ENCODE measurements at regions not wholly inside any gene's neighbourhood (a gene's known extent, or its start where the extent isn't known, plus 50 kb on each side); places are given as distances from the start of the nearest gene placed in this dataset.
"Not testable (repeated sequence)": the region's sequence is repeated elsewhere in the genome, so short reads cannot be mapped to it uniquely, and the experiment has no call there.

DNA sequence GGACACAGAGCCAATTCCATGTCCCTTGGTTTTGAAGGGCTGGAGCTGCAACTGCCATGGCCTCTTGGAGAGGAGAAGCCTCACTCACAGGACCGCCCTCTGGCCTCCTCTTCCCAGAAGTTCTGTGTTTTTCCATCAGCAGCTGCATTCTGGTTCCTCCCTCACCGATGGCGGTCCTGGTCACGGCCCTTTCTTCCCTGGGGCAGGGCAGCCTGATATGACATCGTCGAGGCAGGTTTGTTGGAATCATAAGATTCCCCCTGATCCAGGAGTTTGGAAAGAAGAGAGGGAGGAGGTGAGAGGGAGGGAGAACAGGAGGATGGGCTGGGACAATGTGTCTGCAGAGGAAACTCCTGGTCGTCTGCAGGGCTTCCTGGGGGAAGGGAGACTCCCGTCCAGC is 82.7 kb upstream of the PDZD8 start:
- DNase-seq (ENCODE audit: low read depth) = no peak

- DNase-seq (ENCODE audit: low read depth) = no peak
These were observed 82.0 kb upstream of the PDZD8 start for GRCh38 chr10:117457071-117457810.

GRCh38 chr10:117455346-117455745 is 80.1 kb upstream of the PDZD8 start:
- DNase-seq (ENCODE audit: low read depth) = no peak

- DNase-seq (ENCODE audit: low read depth) = no peak
These were observed 79.3 kb upstream of the PDZD8 start for GRCh38 chr10:117454502-117454901.

DNA sequence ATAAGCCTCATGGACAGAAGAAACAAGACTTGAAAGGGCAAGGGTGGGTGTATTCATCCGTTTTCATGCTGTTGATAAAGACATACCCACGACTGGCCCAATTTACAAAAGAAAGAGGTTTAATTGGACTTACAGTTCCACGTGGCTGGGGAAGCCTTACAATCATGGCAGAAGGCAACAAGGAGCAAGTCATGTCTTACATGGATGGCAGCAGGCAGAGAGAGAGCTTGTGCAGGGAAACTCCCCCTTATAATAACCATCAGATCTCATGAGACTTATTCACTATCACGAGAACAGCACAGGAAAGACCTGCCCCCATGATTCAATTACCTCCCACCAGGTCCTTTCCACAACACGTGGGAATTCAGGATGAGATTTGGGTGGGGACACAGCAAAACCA is 78.2 kb upstream of the PDZD8 start:
- DNase-seq (ENCODE audit: low read depth) = not testable (repeated sequence)

GRCh38 chr10:117450940-117451339 is 75.7 kb upstream of the PDZD8 start:
- DNase-seq (ENCODE audit: low read depth) = no peak

GRCh38 chr10:117449636-117450035 is 74.4 kb upstream of the PDZD8 start:
- no peak for DNase-seq (ENCODE audit: low read depth)

DNA sequence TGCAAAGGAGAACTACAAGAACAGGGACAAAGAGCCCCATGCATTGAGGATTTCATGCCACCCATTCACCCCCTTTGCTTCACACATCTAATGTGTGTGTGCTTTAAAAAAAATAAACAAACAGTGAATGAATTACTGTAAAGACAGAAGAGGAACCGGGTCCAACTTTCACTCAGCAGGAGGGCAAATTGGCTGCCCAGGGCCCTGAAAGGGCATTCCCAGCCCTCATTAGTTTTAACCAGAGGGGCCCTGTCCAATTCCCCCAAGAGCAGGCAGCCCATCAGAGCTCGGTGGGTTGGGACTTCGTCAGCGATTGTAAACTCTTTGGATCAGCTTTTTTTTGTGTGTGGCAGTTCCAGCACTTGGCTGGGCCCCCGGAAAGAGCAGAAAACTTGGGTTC is 73.6 kb upstream of the PDZD8 start:
- no peak for DNase-seq (ENCODE audit: low read depth)

DNA sequence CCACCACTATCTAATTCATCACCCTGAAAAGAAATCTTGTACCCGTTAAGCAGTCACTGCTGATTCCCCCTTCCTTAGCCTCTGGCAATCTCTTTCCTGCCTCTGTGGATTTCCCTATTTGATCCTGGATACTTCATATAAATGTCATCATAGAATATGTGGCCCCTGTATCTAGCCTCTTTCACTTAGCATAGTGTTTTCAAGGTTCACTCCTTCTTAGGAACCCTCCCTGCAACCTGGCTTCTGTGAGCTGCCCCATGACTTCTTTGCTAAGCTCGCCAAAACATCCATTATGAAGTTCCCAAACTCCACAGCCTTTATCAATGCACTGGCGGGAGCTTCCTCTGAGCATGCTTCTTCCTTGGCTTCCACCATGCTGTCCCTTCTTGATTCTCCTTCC is 70.8 kb upstream of the PDZD8 start:
- no peak for DNase-seq (ENCODE audit: low read depth)

- DNase-seq (ENCODE audit: low read depth) = no peak
These were observed 69.3 kb upstream of the PDZD8 start for GRCh38 chr10:117444497-117445040.

- DNase-seq (ENCODE audit: low read depth) = no peak
These were observed 68.4 kb upstream of the PDZD8 start for GRCh38 chr10:117443686-117444041.

DNA sequence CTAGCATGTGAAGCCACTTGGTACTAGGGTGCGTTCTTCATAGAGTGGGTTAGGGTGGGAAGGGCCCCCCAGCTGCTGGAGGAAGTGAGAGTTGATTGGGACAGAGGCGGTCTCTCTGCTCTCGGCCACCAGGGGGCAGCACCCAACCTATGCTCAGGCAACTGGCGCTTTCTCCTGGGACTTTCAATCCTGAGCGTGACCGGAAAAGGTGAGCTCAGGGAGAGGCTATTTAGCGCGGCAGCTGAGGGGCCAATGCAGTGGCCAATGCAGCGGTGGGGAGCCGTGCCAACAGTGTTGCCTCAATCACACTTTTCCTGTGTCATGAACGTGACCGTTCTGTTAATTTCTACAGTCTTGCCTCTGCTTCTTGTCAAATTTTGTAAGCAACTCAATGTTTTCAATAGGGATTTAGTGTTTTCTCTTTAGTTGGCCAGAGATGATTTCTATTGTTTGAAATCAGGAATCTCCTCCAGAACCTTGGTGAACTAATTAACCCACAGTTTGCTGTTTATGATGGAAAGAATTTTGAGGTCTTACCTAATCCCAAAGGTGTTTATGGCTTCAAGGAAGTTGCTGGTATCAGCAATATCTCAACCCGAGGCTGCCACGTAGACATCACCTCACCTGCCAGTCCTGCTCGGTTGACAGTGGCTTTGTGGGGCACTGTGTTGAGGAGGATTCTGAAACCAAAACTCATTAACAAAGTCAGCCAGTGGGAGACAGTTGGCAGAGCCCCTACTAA is 67.9 kb upstream of the PDZD8 start:
- DNase-seq (ENCODE audit: low read depth) = peak; percentile 2

- DNase-seq (ENCODE audit: low read depth) = no peak
These were observed 67.3 kb upstream of the PDZD8 start for GRCh38 chr10:117442521-117442920.

DNA sequence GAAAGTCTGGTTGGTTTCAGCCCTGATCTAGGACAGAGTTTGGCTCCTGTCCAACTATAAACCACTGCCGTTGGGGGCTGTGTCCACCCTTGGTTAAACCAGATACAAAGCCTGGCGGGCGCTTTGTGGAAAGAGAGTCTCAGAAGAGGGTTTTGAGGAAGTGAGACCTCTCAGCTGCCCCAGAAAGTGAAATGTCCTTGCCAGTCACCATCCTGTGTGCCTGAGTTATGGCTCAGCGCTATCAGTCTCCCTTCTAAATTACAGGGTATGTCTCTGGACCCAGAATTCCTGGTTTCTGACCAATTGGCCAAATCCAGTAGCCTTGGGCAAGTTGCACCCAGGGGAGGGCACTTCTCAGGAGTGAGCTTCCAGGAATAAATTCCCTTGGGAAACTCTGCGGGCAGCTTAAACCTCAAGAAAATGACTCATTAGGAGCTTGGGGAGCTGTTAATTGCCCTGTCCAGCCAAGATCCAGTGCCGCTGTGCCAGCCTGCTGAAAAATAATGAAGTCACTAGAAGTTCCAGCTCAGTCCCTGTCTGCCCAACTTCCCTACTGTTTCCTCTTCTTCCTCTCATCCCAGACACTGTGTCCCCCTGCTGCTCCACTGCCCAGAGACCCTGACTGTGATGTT is 66.7 kb upstream of the PDZD8 start:
- DNase-seq (ENCODE audit: low read depth) = no peak

DNA sequence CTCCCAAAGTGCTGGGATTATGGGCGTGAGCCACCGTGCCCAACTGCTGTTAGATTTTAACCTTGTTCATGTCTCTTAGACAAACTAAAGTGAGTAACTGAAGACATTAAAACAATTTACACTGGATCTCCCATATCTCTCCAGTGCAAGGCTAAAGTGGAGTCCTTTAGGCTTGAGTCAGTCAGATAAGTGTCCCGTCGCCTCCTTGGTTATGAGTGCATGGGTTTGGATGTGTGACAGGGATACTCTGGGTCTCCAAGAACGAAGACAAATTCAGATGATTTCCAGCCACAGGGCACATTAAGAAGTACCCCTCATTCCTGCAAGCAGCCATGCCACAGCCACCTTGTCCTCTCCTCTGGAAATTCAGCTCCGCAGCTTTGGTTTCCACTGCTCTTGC is 66.1 kb upstream of the PDZD8 start:
- no peak for DNase-seq (ENCODE audit: low read depth)

DNA sequence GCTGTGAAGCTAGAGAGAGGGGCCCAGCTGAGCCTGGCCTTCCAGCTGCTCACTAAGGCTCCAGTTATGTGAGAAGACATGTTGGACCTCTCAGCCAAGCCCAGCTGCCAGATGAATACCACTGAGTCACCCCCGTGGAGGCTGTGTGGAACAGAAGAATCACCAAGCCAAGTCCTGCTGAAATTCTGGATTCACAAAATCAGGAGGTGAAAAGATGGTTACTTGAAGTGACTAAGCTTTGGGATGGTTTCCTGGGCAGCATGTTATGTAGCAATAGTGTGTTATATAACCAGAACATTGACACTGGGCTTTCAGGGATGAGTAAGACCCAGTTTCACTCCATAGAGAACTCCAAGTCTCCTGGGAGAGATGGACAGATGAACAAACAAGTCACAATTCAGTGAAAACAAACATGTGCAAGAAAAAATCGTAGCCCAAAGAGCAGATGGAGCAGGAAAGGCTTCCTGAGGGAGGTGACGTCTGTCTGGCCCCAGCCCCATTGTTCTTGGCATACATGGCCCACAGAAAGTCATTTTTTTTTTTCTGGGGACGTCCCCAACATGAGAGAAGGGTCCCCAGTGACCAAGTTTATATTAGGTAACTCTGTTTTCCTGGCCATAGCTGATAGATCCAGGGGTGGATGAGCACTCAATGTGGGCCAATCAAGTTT is 64.1 kb upstream of the PDZD8 start:
- no peak for DNase-seq (ENCODE audit: low read depth)

- DNase-seq (ENCODE audit: low read depth) = no peak
These were observed 57.6 kb upstream of the PDZD8 start for GRCh38 chr10:117432866-117433265.

GRCh38 chr10:117431160-117431559 is 55.9 kb upstream of the PDZD8 start:
- no peak for DNase-seq (ENCODE audit: low read depth)

GRCh38 chr10:117430535-117430934 is 55.3 kb upstream of the PDZD8 start:
- DNase-seq (ENCODE audit: low read depth) = not testable (repeated sequence)

DNA sequence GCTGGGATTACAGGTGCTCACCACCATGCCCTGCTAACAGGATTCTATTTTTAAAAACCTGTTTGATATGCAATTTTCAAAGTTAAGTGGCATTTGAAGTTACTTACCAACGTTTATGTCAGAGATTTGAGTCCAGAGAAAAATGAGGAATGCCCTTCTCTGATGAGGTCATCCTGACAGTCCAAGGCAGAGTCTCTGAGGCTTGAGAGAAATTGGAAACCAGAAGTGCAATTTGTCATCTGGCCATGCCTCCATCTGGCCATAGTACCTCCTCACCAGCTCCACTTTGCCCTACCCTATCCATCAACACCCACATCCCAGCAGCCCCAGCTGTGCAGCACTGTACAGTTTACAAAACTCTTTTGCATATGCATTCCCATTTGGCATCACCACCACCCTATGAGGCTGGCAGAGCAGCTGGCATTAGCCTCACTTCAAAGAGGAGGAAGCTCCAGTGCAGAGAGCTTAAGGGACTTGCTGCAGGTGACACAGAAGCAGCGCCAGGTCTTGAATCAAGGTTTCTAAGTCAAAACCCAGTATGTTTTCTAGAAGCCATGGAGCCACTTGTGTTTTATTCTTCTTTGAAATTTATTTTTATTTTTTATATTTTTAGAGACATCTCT is 54.5 kb upstream of the PDZD8 start:
- no peak for DNase-seq (ENCODE audit: low read depth)

GRCh38 chr10:117427356-117427755 is 52.1 kb upstream of the PDZD8 start:
- no peak for DNase-seq (ENCODE audit: low read depth)

GRCh38 chr10:117425974-117426566 is 50.8 kb upstream of the PDZD8 start:
- DNase-seq (ENCODE audit: low read depth) = no peak

Measured in stimulated activated CD4-positive, alpha-beta T cell treated with anti-CD3 and anti-CD28 coated beads, Interleukin-2, amount 100 ng/mL, for 4 hours (primary cell).